ENCODE measurements at regions not wholly inside any gene's neighbourhood (a gene's known extent, or its start where the extent isn't known, plus 50 kb on each side); places are given as distances from the start of the nearest gene placed in this dataset.

DNA sequence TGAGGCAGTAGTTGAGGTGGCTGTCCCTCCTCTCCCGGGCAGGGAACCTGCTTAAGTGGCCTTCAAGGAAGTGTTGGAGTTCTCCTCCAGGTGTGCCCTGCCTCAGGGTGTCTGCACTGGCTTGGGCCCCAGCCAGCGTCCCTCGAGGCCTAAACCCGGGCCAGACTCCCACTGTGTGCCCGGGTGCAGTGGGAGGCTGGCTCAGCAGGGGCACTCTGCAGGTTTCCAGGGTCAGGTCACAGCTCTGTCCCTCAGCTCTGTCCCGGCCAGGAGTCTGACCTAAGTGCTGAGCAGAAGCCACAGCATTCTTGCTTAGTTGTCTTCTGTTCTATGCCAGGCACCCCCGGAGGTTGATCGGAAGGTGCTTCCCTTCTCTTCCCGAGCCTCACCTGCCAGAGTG is 69.0 kb upstream of the OTOS start:
- DNase-seq (ENCODE audit: low spot score) = no peak

GRCh38 chr2:240210198-240210965 is 69.9 kb upstream of the OTOS start:
- DNase-seq (ENCODE audit: low spot score) = no peak

GRCh38 chr2:240211096-240211495 is 70.6 kb upstream of the OTOS start:
- no peak for DNase-seq (ENCODE audit: low spot score)

DNA sequence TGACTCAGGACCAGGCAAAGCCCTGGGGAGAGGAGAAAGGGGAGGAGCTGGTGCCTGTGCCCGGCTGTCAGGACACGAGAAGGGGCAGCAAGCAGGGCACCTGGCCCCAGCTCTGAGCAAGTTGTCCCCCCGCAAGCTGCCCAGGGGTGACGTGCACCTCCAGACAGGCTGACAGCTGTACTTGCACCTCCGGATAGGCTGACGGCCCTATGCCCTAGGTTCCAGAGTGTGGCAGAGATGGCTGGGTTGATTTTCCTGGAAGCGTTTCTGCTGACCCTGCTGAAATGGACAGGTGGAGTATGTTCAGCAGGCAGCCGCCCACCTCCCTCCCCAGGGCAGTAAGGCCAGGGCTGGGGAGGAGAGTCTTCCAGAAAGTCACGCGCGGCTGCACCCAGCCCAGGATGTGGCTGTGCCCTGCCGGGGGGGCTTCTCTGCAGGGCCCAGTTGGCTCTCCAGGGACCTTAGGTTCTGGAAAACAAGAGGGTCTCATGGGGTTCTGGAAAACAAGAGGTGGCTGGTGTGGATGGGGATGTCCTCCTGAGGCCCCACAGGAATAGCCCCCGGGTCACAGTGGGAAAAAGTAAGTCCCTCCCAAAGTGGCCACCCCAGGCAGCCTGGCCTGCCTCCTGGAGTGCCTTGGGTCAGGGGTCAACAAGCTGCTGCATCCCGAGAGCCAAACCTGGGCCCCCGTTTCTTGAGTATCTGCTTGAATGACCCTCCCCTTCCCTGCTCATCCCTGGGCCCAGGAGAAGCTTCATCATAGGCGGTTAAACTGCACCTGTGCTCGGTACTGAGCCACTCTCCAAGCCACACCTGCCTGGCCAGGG is 71.4 kb upstream of the OTOS start:
- no peak for DNase-seq (ENCODE audit: low spot score)

DNA sequence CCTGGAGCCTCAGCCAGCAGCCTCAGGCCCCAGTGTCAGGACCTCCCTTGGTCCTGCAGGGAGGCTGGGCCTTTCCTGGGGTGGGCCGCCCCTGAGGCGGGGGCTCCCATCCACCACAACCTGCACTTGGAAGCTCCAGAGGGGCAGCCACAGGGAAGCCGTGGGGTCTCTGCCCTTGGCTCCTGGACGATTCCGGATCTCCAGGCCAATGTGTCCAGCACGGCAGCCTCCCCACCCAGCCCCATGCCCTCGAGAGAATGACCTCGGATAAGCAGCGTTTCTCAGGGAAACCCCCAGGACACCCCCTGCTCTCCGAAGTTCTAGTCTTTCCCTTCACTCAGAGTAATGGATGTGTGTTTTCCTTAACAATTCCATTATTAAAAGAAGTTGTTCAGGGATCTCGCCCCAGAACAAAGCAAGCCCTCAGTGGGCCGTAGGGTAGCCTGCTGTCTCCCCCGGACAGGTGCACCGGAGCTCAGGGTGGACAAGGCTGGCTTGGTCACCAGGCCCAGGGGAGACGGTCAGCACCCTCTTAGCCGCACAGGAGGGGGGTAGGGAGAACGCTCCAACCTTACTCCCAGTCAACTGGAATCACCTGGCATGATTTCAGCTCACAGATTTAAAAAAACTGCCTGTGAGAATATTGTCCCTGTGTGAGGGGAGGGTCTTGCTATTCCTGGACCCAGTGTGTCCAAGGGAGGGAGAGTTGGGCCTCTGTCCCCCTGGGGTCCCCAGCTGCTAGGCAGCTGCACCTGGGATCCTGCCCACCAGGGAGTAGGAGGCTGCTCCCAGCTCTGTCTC is 72.2 kb upstream of the OTOS start:
- DNase-seq (ENCODE audit: low spot score) = no peak

DNA sequence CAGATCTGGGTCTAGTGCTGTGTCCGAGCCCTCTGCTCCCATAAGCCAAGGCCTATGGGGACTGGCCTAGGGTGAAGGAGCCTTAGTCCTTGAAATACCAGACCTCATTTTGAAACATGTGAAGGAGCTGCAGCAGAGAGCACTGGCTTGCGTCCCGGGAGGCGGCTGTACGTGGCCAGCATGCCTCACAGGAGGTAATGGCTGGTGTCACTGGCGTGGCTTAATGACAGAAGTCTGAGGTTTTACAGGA is 72.7 kb upstream of the OTOS start:
- DNase-seq (ENCODE audit: low spot score) = no peak

- no peak for DNase-seq (ENCODE audit: low spot score)
Measured at GRCh38 chr2:240213476-240214421, 73.3 kb upstream of the OTOS start.

- DNase-seq (ENCODE audit: low spot score) = no peak
Measured at GRCh38 chr2:240214790-240215675, 74.6 kb upstream of the OTOS start.

- no peak for DNase-seq (ENCODE audit: low spot score)
Measured at GRCh38 chr2:240215676-240216051, 75.2 kb upstream of the OTOS start.

DNA sequence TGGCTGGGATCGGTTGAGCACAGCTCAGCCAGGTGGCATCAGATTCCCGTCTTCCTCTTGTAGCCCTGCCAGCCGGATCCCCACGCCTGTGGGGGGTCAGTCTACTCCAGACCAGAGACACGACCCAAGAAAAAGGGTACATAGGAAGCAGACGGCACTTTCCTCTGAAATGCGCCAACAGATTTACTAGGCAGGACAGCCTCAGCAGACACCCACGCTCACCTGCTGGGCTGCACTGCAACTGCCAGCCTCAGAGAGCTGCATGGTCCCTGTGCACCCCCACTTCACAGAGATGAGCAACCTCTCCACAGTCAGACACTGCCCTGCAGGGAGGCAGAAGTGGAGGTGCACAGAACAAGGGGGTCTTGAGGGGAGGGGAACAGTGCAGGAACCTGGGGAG is 75.7 kb upstream of the OTOS start:
- no peak for DNase-seq (ENCODE audit: low spot score)

- DNase-seq (ENCODE audit: low spot score) = peak; percentile 71
Measured at GRCh38 chr2:240217431-240218301, 77.2 kb upstream of the OTOS start.

GRCh38 chr2:240219208-240219890 is 78.9 kb upstream of the OTOS start:
- no peak for DNase-seq (ENCODE audit: low spot score)

DNA sequence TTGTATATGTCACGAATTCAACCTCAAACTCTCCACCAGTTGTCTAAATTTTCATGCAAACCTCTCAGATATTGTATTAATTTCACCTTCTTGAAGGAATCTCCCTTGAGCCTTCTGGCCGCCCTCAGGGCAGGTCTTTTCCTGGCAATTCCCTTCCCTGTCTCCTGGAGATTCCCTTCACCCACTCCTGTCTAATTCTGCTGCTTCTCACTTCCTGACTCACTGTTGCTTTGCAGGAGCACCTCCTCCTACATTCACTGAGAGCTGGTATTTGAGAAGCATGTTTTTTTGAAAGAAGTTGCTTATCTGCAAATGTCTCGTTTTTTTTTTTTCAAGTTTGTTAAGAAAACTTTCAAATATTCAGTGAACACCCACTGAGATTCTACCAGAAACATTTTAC is 79.9 kb upstream of the OTOS start:
- no peak for DNase-seq (ENCODE audit: low spot score)

DNA sequence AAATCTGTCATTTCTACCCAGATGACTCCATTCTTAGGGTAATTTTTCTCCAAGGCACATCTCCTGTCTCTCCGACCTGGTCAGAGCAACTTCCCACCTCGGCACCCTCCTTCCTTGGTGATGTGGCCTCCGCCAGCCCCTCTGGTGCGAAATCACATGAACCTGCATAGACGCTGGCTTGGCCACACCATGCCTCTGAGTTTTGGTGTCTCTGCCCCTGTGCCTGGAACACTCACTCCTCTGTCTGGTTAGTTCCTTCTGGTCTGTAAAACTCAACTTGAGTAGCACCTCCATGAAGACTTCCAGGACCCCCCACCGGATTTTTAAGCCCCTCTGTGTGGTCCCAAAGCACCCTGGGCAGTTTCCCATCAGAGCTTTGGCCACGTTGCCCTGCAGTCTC is 83.2 kb upstream of the OTOS start:
- no peak for DNase-seq (ENCODE audit: low spot score)

DNA sequence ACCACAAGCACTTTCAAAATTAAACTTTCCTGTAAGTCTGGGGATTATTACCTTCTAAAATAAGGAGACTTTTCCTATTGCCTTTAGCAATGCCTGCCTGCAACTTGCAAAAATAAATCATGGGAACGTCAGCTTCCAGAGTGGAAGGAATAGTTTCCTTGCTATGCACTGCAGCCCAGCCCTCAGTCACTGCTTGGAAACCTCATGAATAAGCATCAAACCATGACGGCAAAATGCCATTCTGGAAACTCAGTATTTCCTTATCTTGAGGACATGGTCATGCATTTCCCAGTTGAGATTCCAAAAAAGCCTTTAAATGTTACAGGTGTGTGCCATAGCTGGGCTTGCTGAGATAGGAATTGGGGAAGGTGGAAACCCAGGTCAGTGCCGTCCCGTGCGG is 84.2 kb upstream of the OTOS start:
- DNase-seq (ENCODE audit: low spot score) = no peak

- no peak for DNase-seq (ENCODE audit: low spot score)
Measured at GRCh38 chr2:240225131-240225530, 84.7 kb upstream of the OTOS start.

DNA sequence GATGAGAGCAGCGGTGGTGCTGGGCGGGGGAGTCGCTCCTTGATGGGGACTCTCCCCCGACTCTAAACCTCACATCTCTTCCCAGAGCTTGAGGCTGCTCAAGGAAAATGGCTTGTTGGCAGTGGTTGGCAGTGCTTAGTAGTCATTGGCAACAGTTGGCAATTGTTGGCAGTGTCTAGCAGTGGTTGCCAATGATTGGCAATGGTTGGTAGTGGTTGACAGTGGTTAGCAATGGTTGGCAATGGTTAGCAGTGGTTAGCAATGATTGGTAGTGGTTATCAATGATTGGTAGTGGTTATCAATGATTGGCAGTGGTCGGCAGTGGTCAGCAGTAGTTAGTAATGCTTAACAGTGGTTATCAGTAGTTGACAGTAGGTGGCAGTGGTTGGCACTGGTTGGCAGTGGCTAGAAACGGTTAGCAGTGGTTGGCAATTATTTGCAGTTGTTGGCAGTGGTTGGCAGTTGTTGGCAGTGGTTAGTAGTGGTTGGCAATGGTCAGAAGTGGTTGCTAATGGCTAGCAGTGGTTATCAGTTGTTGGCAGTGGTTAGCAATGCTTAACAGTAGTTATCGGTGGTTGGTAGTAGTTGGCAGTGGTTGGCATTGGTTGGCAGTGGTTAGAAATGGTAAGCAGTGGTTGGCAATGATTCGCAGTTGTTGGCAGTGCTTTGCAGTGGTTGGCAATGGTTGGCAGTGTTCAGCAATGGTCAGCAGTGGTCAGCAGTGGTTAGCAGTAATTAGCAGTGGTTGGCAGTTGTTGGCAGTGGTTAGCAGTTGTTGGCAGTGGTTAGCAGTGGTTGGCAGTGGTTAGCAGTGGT is 85.4 kb upstream of the OTOS start:
- no peak for DNase-seq (ENCODE audit: low spot score)
